ENCODE measurements at regions not wholly inside any gene's neighbourhood (a gene's known extent, or its start where the extent isn't known, plus 50 kb on each side); places are given as distances from the start of the nearest gene placed in this dataset.

DNA sequence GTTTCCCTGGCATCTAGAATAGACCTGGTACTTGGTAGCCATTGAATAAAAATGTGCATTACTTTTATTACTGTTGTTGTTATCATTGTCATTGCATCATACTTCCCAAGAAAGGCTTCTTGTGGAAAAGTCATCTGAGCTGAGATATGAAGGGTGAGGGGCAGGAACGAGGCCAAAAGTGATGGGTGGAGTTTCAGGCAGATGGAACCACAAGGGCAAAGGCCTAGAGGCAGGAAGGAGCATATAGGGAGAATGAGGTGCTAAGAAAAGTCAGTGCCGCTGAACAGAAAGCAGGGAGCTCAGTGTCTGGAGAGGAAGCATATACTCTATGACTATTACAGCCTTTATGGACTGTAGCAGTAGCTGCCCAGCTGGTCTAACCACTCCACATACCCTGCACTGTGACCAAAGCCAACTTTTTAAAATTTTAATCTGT, 219.3 kb downstream of the SPP2 start:
- Histone ChIP-seq H3K9me3 (no peaks in the 10 kb centered on the region), H3K27ac (ENCODE audit: low read length) (no peak overlapping the region), H3K27me3 (replicated peaks in 1 of 2; ENCODE audit: control insufficient read depth in 2 of 2, extremely low read depth in 1 of 2, insufficient read depth in 2 of 2, low read length in 1 of 2) (no peaks in the 10 kb centered on the region), H3K4me3 (ENCODE audit: control insufficient read depth in 1 of 2, extremely low read depth in 1 of 2, low read length in 1 of 2) (no peak overlapping the region), H3K36me3 (ENCODE audit: control insufficient read depth in 2 of 2, extremely low read depth in 1 of 2, insufficient read depth in 1 of 2, low read length in 1 of 2) (no peaks in the 10 kb centered on the region), H3K4me1 (ENCODE audit: control insufficient read depth in 1 of 2, extremely low read depth in 1 of 2, insufficient read depth in 2 of 2, low read length in 2 of 2) (peaks cover 3 to 35% of the 10 kb centered on the region in 2 experiments)
- 40% methylated on average over 1 of the region's 2 CpGs for WGBS (ENCODE audit: insufficient coverage)
- Mint-ChIP-seq H3K36me3 (no peaks in the 10 kb centered on the region), H3K27me3 (no peaks in the 10 kb centered on the region), H3K4me1 (peaks cover 36 to 52% (median 40%) of the 10 kb centered on the region in 3 donors), H3K27ac (no peak overlapping the region), H3K4me3 (no peak overlapping the region), H3K9me3 (no peaks in the 10 kb centered on the region)
- ATAC-seq (replicated peaks in 1 of 4) (no peak), DNase-seq (no peak)
- ChIA-PET POLR2A (no interaction called here), CTCF (no interaction called here)

DNA sequence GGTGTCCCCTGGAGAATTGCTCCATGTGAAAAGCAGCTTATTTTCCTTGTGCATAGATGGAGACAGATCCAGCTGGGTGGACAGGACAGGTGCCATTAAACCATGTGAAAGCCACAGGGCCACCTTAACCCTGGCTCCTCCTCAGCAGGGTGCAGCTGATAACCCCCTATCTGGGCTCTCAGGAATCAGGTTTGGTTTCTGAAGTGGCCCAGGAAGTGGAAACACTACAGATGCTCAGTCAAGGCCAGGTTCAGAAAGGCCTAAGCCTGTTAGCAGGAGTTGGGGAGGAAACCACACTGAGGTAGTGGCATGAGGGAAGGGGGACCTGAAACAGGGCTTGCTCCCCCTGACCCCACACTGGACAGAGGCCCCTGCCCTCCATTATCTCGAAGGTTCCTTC, 217.0 kb downstream of the SPP2 start:
- ChIA-PET POLR2A (no interaction called here), CTCF (no interaction called here)
- ATAC-seq (replicated peaks in 1 of 4) (no peak), DNase-seq (no peak)
- H3K36me3 ChIP-seq (ENCODE audit: control insufficient read depth in 2 of 2, extremely low read depth in 1 of 2, insufficient read depth in 1 of 2, low read length in 1 of 2), result no peaks in the 10 kb centered on the region
- H3K4me3 Mint-ChIP-seq, result no peak overlapping the region
- no CpG with 5 or more reads among the region's 1 CpG for WGBS (ENCODE audit: insufficient coverage)
- no peak overlapping the region for H3K4me3 ChIP-seq (ENCODE audit: control insufficient read depth in 1 of 2, extremely low read depth in 1 of 2, low read length in 1 of 2)
- H3K4me1 Mint-ChIP-seq, result peaks cover 16 to 31% (median 22%) of the 10 kb centered on the region in 3 donors
- no peak overlapping the region for H3K27ac Mint-ChIP-seq
- no peaks in the 10 kb centered on the region for H3K9me3 ChIP-seq
- peaks cover 0 to 4% (median 0%) of the 10 kb centered on the region in 3 donors for H3K9me3 Mint-ChIP-seq
- no peaks in the 10 kb centered on the region for H3K27me3 Mint-ChIP-seq
- H3K4me1 ChIP-seq (ENCODE audit: control insufficient read depth in 1 of 2, extremely low read depth in 1 of 2, insufficient read depth in 2 of 2, low read length in 2 of 2), result peaks cover 3 to 15% of the 10 kb centered on the region in 2 experiments
- H3K27ac ChIP-seq (ENCODE audit: low read length), result no peak overlapping the region
- no peaks in the 10 kb centered on the region for H3K27me3 ChIP-seq (replicated peaks in 1 of 2; ENCODE audit: control insufficient read depth in 2 of 2, extremely low read depth in 1 of 2, insufficient read depth in 2 of 2, low read length in 1 of 2)
- no peaks in the 10 kb centered on the region for H3K36me3 Mint-ChIP-seq

DNA sequence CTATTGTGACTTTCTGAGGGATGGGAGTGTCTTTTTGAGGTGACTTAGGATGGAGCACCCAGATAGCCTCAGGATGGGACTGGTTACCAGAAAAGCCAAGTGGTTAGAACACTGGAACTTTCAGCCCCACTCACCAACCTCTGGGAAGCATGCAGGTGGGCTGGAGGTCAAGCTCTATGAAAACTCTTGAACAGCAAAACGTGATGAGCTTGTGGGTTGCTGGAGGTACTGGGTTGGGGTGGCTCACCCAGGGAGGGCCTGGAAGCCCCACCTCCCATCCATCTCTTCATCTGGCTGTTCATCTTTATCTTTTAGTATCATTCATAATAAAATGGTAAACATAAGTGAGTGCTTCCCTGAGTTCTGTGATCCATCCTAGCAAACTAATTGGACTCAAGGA, 216.4 kb downstream of the SPP2 start:
- H3K27ac ChIP-seq (ENCODE audit: low read length), result no peak overlapping the region
- H3K27me3 Mint-ChIP-seq, result no peaks in the 10 kb centered on the region
- no peaks in the 10 kb centered on the region for H3K36me3 ChIP-seq (ENCODE audit: control insufficient read depth in 2 of 2, extremely low read depth in 1 of 2, insufficient read depth in 1 of 2, low read length in 1 of 2)
- POLR2A ChIA-PET, result no interaction called here
- H3K27ac Mint-ChIP-seq, result peak overlapping the region in 1 of 2 donors; percentile 29
- no peak overlapping the region for H3K4me3 Mint-ChIP-seq
- H3K4me3 ChIP-seq (ENCODE audit: control insufficient read depth in 1 of 2, extremely low read depth in 1 of 2, low read length in 1 of 2), result no peak overlapping the region
- ATAC-seq (replicated peaks in 1 of 4), result no peak
- peaks cover 0 to 4% (median 0%) of the 10 kb centered on the region in 3 donors for H3K9me3 Mint-ChIP-seq
- H3K27me3 ChIP-seq (replicated peaks in 1 of 2; ENCODE audit: control insufficient read depth in 2 of 2, extremely low read depth in 1 of 2, insufficient read depth in 2 of 2, low read length in 1 of 2), result no peaks in the 10 kb centered on the region
- peaks cover 3 to 11% of the 10 kb centered on the region in 2 experiments for H3K4me1 ChIP-seq (ENCODE audit: control insufficient read depth in 1 of 2, extremely low read depth in 1 of 2, insufficient read depth in 2 of 2, low read length in 2 of 2)
- DNase-seq, result no peak
- peaks cover 11 to 25% (median 16%) of the 10 kb centered on the region in 3 donors for H3K4me1 Mint-ChIP-seq
- H3K36me3 Mint-ChIP-seq, result no peaks in the 10 kb centered on the region
- no CpG with 5 or more reads among the region's 1 CpG for WGBS (ENCODE audit: insufficient coverage)
- H3K9me3 ChIP-seq, result no peaks in the 10 kb centered on the region
- CTCF ChIA-PET, result no interaction called here

DNA sequence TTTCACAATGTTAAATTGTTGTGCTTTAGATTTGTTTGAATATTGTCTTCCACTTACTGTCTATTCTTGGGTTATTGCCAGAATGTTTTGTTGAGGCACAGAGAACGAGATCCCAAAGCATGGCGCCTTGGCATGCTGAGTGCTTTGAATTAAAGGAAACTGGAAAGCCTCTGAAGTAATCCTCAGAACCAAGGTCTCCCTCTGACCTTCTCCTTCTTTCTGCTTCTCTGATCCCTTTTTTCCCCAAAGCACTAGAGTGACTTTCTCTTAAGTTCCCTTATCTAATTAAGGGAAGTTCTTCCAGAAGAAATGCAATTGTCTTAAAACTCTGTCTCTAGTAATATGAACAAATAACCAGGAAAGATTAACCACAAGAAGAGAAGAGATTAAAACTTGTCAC, 214.7 kb downstream of the SPP2 start:
- peaks cover 0 to 2% of the 10 kb centered on the region in 2 experiments for H3K27me3 ChIP-seq (replicated peaks in 1 of 2; ENCODE audit: control insufficient read depth in 2 of 2, extremely low read depth in 1 of 2, insufficient read depth in 2 of 2, low read length in 1 of 2)
- CTCF ChIA-PET, result no interaction called here
- H3K36me3 Mint-ChIP-seq, result no peaks in the 10 kb centered on the region
- H3K4me3 Mint-ChIP-seq, result no peak overlapping the region
- POLR2A ChIA-PET, result interaction anchor here in 1 of 2 donors (0.5 kb wide), 1 partner anchor 406 kb away, joined by 5 read pairs; no protein-coding TSS in a partner anchor
- H3K27me3 Mint-ChIP-seq, result no peaks in the 10 kb centered on the region
- no CpG with 5 or more reads among the region's 2 CpGs for WGBS (ENCODE audit: insufficient coverage)
- H3K27ac Mint-ChIP-seq, result no peak overlapping the region
- no peaks in the 10 kb centered on the region for H3K9me3 ChIP-seq
- H3K27ac ChIP-seq (ENCODE audit: low read length), result no peak overlapping the region
- no peak overlapping the region for H3K4me3 ChIP-seq (ENCODE audit: control insufficient read depth in 1 of 2, extremely low read depth in 1 of 2, low read length in 1 of 2)
- no peak for DNase-seq
- H3K36me3 ChIP-seq (ENCODE audit: control insufficient read depth in 2 of 2, extremely low read depth in 1 of 2, insufficient read depth in 1 of 2, low read length in 1 of 2), result no peaks in the 10 kb centered on the region
- peaks cover 3 to 8% of the 10 kb centered on the region in 2 experiments for H3K4me1 ChIP-seq (ENCODE audit: control insufficient read depth in 1 of 2, extremely low read depth in 1 of 2, insufficient read depth in 2 of 2, low read length in 2 of 2)
- no peak for ATAC-seq (replicated peaks in 1 of 4)
- peaks cover 0 to 4% (median 0%) of the 10 kb centered on the region in 3 donors for H3K9me3 Mint-ChIP-seq
- H3K4me1 Mint-ChIP-seq, result peaks cover 7 to 18% (median 12%) of the 10 kb centered on the region in 3 donors

DNA sequence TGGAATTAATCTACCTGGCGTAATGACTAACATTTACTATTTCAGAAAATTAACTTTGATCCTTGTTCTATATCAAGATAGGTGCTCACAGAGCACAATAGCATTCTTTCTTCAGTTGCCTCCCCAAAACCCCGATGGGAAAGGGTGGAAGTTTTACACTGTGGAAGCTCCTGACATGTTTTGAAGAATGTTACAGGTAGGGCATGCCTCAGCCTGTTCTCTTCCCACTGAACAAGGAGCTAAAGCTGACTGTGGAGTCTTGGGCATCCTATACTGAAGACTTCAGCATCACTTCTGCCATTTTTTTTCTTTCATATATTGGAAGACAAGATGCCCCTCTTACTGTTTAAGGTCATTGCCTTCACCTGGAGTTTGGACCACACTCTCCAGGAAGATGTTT, 211.2 kb downstream of the SPP2 start:
- no peaks in the 10 kb centered on the region for H3K36me3 ChIP-seq (ENCODE audit: control insufficient read depth in 2 of 2, extremely low read depth in 1 of 2, insufficient read depth in 1 of 2, low read length in 1 of 2)
- no peak for DNase-seq
- POLR2A ChIA-PET, result no interaction called here
- WGBS (ENCODE audit: insufficient coverage), result no CpG with 5 or more reads among the region's 2 CpGs
- H3K4me3 Mint-ChIP-seq, result no peak overlapping the region
- no peaks in the 10 kb centered on the region for H3K9me3 ChIP-seq
- CTCF ChIA-PET, result no interaction called here
- no peak for ATAC-seq (replicated peaks in 1 of 4)
- no peak overlapping the region for H3K4me3 ChIP-seq (ENCODE audit: control insufficient read depth in 1 of 2, extremely low read depth in 1 of 2, low read length in 1 of 2)
- peaks cover 0 to 4% (median 0%) of the 10 kb centered on the region in 3 donors for H3K9me3 Mint-ChIP-seq
- peaks cover 6 to 14% (median 10%) of the 10 kb centered on the region in 3 donors for H3K4me1 Mint-ChIP-seq
- no peaks in the 10 kb centered on the region for H3K36me3 Mint-ChIP-seq
- H3K27ac Mint-ChIP-seq, result no peak overlapping the region
- H3K27me3 Mint-ChIP-seq, result no peaks in the 10 kb centered on the region
- H3K27ac ChIP-seq (ENCODE audit: low read length), result no peak overlapping the region
- H3K27me3 ChIP-seq (replicated peaks in 1 of 2; ENCODE audit: control insufficient read depth in 2 of 2, extremely low read depth in 1 of 2, insufficient read depth in 2 of 2, low read length in 1 of 2), result peaks cover 0 to 2% of the 10 kb centered on the region in 2 experiments
- peaks cover 0 to 7% of the 10 kb centered on the region in 2 experiments for H3K4me1 ChIP-seq (ENCODE audit: control insufficient read depth in 1 of 2, extremely low read depth in 1 of 2, insufficient read depth in 2 of 2, low read length in 2 of 2)

DNA sequence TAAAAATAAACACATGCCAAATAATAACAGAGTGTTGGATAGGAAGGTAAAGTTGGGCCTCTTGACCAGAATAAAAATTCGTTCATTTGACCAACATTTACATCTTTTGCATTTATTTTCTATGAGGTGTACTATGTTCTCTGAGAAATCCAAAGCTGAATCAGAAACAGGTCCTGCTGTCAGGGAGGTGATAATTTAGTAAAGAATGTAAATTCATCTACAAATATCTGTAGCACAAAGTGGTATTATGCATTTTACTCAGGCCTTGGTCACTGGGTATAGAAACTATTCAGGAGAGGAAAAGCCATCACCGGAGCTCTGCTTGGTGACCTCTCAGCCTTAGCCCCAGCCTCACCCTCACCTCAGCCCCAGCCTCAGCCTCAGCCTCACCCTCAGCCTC, 208.9 kb downstream of the SPP2 start:
- POLR2A ChIA-PET, result no interaction called here
- WGBS (ENCODE audit: insufficient coverage), result 80% methylated on average over 1 of the region's 2 CpGs

More for the DNA sequence above, 208.9 kb downstream of the SPP2 start:
- Histone ChIP-seq H3K4me1 (ENCODE audit: control insufficient read depth in 1 of 2, extremely low read depth in 1 of 2, insufficient read depth in 2 of 2, low read length in 2 of 2) (peaks cover 0 to 10% of the 10 kb centered on the region in 2 experiments), H3K36me3 (ENCODE audit: control insufficient read depth in 2 of 2, extremely low read depth in 1 of 2, insufficient read depth in 1 of 2, low read length in 1 of 2) (no peaks in the 10 kb centered on the region), H3K4me3 (ENCODE audit: control insufficient read depth in 1 of 2, extremely low read depth in 1 of 2, low read length in 1 of 2) (no peak overlapping the region), H3K27me3 (replicated peaks in 1 of 2; ENCODE audit: control insufficient read depth in 2 of 2, extremely low read depth in 1 of 2, insufficient read depth in 2 of 2, low read length in 1 of 2) (peaks cover 0 to 2% of the 10 kb centered on the region in 2 experiments), H3K27ac (ENCODE audit: low read length) (no peak overlapping the region), H3K9me3 (no peaks in the 10 kb centered on the region)
- peaks cover 0 to 4% (median 0%) of the 10 kb centered on the region in 3 donors for H3K9me3 Mint-ChIP-seq
- no peak overlapping the region for H3K4me3 Mint-ChIP-seq
- DNase-seq, result no peak
- no peak for ATAC-seq (replicated peaks in 1 of 4)
- no peaks in the 10 kb centered on the region for H3K36me3 Mint-ChIP-seq
- peaks cover 15 to 22% (median 17%) of the 10 kb centered on the region in 3 donors for H3K4me1 Mint-ChIP-seq
- CTCF ChIA-PET, result no interaction called here
- no peak overlapping the region for H3K27ac Mint-ChIP-seq
- no peaks in the 10 kb centered on the region for H3K27me3 Mint-ChIP-seq
